ENCODE measurements at regions not wholly inside any gene's neighbourhood (a gene's known extent, or its start where the extent isn't known, plus 50 kb on each side); places are given as distances from the start of the nearest gene placed in this dataset.

DNA sequence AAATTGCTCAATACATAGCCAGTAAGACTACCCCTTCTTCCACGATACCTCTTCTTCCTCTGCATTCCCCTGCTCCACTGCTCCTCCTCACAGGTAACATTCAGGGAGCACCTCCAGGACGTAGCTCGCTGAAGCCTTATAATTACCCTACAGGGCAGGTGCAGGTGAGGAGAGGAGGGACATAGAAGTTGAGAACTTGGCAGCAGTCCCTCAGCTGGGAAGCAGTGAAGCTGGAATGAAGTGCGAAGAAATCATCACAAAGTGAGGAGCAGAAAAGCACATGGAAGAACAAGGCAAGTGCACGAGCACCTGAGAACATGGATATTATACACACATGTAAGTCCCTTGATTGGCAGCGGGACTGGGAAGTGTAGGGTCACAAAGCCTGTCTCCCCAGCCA, 118.2 kb downstream of the HSD17B3 start:
- H3K27me3 Mint-ChIP-seq (ENCODE audit: insufficient read depth, low read depth, poor library complexity) = peaks cover 12% of the 10 kb centered on the region

More for the DNA sequence above, 118.2 kb downstream of the HSD17B3 start:
- Histone ChIP-seq H3F3A (replicated peaks; ENCODE audit: low read depth) (no peaks in the 10 kb centered on the region), H3K4me2 (no peak overlapping the region), H2AFZ (no peak overlapping the region), H3K4me3 (no peak overlapping the region), H3K9me2 (ENCODE audit: insufficient read depth) (no peaks in the 10 kb centered on the region), H3K36me3 (ENCODE audit: insufficient read depth) (no peaks in the 10 kb centered on the region), H4K20me1 (replicated peaks; ENCODE audit: insufficient read depth) (no peaks in the 10 kb centered on the region), H3K4me1 (ENCODE audit: insufficient read depth) (peaks cover 18% of the 10 kb centered on the region), H3K27ac (ENCODE audit: low read depth) (no peak overlapping the region), H3K79me2 (replicated peaks; ENCODE audit: insufficient read depth) (no peaks in the 10 kb centered on the region), H3K27me3 (ENCODE audit: insufficient read depth) (no peaks in the 10 kb centered on the region)
- Mint-ChIP-seq H3K4me1 (peaks cover 16% of the 10 kb centered on the region), H3K27ac (no peak overlapping the region), H3K36me3 (ENCODE audit: low read depth) (peaks cover 4% of the 10 kb centered on the region; the same call in 1 of the 3 replicates), H3K4me3 (no peak overlapping the region), H3K9me3 (peaks cover 3% of the 10 kb centered on the region; the same call in 1 of the 3 replicates)
- DNase-seq (ENCODE audit: low spot score) (no peak), ATAC-seq (no peak)
- TF ChIP-seq STAT1 (IDR thresholded peaks at IDR 0.05; ENCODE audit: unreplicated experiment) (no peak), POLR2AphosphoS5 (IDR thresholded peaks at IDR 0.05; ENCODE audit: low read depth) (no peak), CTCF (conservative IDR thresholded peaks at IDR 0.05; ENCODE audit: low read depth in 2 of 2) (no peak), NANOG (IDR thresholded peaks at IDR 0.05; ENCODE audit: borderline replicate concordance) (no peak), ZNF114 (CRISPR knock-in tag; IDR thresholded peaks at IDR 0.05) (no peak), JUNB (IDR thresholded peaks at IDR 0.05; ENCODE audit: unreplicated experiment) (no peak), EZH2phosphoT487 (IDR thresholded peaks at IDR 0.05; ENCODE audit: unreplicated experiment) (no peak), EZH2 (IDR thresholded peaks at IDR 0.05; ENCODE audit: low read depth, unreplicated experiment) (no peak), CREB1 (CRISPR knock-in tag; IDR thresholded peaks at IDR 0.05; ENCODE audit: low read depth) (no peak), ZNF331 (CRISPR knock-in tag; IDR thresholded peaks at IDR 0.05; ENCODE audit: low read depth) (no peak)
- TF ChIP-seq, protein P1, sequence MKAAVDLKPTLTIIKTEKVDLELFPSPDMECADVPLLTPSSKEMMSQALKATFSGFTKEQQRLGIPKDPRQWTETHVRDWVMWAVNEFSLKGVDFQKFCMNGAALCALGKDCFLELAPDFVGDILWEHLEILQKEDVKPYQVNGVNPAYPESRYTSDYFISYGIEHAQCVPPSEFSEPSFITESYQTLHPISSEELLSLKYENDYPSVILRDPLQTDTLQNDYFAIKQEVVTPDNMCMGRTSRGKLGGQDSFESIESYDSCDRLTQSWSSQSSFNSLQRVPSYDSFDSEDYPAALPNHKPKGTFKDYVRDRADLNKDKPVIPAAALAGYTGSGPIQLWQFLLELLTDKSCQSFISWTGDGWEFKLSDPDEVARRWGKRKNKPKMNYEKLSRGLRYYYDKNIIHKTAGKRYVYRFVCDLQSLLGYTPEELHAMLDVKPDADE (IDR thresholded peaks at IDR 0.05) = no peak
- TF ChIP-seq, protein P2, sequence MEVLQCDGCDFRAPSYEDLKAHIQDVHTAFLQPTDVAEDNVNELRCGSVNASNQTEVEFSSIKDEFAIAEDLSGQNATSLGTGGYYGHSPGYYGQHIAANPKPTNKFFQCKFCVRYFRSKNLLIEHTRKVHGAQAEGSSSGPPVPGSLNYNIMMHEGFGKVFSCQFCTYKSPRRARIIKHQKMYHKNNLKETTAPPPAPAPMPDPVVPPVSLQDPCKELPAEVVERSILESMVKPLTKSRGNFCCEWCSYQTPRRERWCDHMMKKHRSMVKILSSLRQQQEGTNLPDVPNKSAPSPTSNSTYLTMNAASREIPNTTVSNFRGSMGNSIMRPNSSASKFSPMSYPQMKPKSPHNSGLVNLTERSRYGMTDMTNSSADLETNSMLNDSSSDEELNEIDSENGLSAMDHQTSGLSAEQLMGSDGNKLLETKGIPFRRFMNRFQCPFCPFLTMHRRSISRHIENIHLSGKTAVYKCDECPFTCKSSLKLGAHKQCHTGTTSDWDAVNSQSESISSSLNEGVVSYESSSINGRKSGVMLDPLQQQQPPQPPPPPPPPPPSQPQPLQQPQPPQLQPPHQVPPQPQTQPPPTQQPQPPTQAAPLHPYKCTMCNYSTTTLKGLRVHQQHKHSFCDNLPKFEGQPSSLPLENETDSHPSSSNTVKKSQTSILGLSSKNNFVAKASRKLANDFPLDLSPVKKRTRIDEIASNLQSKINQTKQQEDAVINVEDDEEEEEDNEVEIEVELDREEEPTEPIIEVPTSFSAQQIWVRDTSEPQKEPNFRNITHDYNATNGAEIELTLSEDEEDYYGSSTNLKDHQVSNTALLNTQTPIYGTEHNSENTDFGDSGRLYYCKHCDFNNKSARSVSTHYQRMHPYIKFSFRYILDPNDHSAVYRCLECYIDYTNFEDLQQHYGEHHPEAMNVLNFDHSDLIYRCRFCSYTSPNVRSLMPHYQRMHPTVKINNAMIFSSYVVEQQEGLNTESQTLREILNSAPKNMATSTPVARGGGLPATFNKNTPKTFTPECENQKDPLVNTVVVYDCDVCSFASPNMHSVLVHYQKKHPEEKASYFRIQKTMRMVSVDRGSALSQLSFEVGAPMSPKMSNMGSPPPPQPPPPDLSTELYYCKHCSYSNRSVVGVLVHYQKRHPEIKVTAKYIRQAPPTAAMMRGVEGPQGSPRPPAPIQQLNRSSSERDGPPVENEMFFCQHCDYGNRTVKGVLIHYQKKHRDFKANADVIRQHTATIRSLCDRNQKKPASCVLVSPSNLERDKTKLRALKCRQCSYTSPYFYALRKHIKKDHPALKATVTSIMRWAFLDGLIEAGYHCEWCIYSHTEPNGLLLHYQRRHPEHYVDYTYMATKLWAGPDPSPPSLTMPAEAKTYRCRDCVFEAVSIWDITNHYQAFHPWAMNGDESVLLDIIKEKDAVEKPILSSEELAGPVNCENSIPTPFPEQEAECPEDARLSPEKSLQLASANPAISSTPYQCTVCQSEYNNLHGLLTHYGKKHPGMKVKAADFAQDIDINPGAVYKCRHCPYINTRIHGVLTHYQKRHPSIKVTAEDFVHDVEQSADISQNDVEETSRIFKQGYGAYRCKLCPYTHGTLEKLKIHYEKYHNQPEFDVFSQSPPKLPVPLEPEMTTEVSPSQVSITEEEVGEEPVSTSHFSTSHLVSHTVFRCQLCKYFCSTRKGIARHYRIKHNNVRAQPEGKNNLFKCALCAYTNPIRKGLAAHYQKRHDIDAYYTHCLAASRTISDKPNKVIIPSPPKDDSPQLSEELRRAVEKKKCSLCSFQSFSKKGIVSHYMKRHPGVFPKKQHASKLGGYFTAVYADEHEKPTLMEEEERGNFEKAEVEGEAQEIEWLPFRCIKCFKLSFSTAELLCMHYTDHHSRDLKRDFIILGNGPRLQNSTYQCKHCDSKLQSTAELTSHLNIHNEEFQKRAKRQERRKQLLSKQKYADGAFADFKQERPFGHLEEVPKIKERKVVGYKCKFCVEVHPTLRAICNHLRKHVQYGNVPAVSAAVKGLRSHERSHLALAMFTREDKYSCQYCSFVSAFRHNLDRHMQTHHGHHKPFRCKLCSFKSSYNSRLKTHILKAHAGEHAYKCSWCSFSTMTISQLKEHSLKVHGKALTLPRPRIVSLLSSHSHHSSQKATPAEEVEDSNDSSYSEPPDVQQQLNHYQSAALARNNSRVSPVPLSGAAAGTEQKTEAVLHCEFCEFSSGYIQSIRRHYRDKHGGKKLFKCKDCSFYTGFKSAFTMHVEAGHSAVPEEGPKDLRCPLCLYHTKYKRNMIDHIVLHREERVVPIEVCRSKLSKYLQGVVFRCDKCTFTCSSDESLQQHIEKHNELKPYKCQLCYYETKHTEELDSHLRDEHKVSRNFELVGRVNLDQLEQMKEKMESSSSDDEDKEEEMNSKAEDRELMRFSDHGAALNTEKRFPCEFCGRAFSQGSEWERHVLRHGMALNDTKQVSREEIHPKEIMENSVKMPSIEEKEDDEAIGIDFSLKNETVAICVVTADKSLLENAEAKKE (CRISPR knock-in tag; IDR thresholded peaks at IDR 0.05) = no peak
- TF ChIP-seq, protein P3, sequence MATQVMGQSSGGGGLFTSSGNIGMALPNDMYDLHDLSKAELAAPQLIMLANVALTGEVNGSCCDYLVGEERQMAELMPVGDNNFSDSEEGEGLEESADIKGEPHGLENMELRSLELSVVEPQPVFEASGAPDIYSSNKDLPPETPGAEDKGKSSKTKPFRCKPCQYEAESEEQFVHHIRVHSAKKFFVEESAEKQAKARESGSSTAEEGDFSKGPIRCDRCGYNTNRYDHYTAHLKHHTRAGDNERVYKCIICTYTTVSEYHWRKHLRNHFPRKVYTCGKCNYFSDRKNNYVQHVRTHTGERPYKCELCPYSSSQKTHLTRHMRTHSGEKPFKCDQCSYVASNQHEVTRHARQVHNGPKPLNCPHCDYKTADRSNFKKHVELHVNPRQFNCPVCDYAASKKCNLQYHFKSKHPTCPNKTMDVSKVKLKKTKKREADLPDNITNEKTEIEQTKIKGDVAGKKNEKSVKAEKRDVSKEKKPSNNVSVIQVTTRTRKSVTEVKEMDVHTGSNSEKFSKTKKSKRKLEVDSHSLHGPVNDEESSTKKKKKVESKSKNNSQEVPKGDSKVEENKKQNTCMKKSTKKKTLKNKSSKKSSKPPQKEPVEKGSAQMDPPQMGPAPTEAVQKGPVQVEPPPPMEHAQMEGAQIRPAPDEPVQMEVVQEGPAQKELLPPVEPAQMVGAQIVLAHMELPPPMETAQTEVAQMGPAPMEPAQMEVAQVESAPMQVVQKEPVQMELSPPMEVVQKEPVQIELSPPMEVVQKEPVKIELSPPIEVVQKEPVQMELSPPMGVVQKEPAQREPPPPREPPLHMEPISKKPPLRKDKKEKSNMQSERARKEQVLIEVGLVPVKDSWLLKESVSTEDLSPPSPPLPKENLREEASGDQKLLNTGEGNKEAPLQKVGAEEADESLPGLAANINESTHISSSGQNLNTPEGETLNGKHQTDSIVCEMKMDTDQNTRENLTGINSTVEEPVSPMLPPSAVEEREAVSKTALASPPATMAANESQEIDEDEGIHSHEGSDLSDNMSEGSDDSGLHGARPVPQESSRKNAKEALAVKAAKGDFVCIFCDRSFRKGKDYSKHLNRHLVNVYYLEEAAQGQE (IDR thresholded peaks at IDR 0.05; ENCODE audit: unreplicated experiment) = no peak
